ENCODE measurements at regions not wholly inside any gene's neighbourhood (a gene's known extent, or its start where the extent isn't known, plus 50 kb on each side); places are given as distances from the start of the nearest gene placed in this dataset.

DNA sequence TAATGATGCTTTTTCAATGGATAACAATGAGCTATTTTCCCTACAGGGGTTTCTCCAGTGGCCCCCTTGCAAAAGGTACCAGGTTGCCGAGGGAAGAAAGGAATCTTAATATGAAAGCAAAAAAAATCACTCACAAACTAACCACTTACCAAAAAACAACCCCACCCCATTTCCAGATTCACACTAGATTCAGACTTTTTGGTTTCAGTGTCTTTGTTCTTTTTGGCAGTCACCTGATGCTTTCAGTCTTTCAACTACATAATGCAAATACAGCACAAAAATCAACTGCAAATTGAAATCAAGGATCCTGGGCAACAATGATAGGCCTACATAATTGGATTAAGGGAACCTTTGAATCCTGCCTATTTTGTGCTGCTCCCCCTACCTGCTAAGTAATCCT is 71.1 kb upstream of the RAP2B start:
- TF ChIP-seq CTCF (conservative IDR thresholded peaks at IDR 0.05; ENCODE audit: low read length) (no peak), EZH2phosphoT487 (IDR thresholded peaks at IDR 0.05; ENCODE audit: borderline replicate concordance, low read depth, low read length) (no peak)

All from OCI-LY7 (cell line).